ENCODE measurements at regions not wholly inside any gene's neighbourhood (a gene's known extent, or its start where the extent isn't known, plus 50 kb on each side); places are given as distances from the start of the nearest gene placed in this dataset.
"Not testable (repeated sequence)": the region's sequence is repeated elsewhere in the genome, so short reads cannot be mapped to it uniquely, and the experiment has no call there.

- Histone ChIP-seq H3K4ac (ENCODE audit: low read depth, low read length) (no peak overlapping the region), H3K9ac (ENCODE audit: low read length) (no peak overlapping the region), H2AK5ac (ENCODE audit: low read length) (no peak overlapping the region), H3K23ac (ENCODE audit: low read length) (no peak overlapping the region), H4K5ac (ENCODE audit: low read length) (no peak overlapping the region), H3K79me2 (ENCODE audit: control insufficient read depth, insufficient read depth, low read length) (no peaks in the 10 kb centered on the region), H3K36me3 (ENCODE audit: control insufficient read depth, insufficient read depth, low read length) (no peaks in the 10 kb centered on the region), H3K27ac (ENCODE audit: low read depth, low read length) (no peak overlapping the region), H3K27me3 (ENCODE audit: insufficient read depth, low read length, poor library complexity) (no peaks in the 10 kb centered on the region), H3K79me1 (ENCODE audit: low read length) (no peaks in the 10 kb centered on the region), H3K4me1 (ENCODE audit: control insufficient read depth, low read depth, low read length) (no peaks in the 10 kb centered on the region), H3K4me2 (ENCODE audit: low read length) (no peak overlapping the region), H3K4me3 (ENCODE audit: low read length) (no peak overlapping the region), H2BK5ac (ENCODE audit: low read length) (no peak overlapping the region), H3K56ac (ENCODE audit: low read length) (no peak overlapping the region), H2BK15ac (replicated peaks; ENCODE audit: low read depth) (no peak overlapping the region), H3K18ac (ENCODE audit: low read length) (no peak overlapping the region), H4K8ac (ENCODE audit: low read depth, low read length) (no peak overlapping the region), H2BK120ac (ENCODE audit: low read depth, low read length) (no peak overlapping the region)
- WGBS (ENCODE audit: extremely low coverage, insufficient coverage, low lambda C conversion rate), result no CpG with 5 or more reads among the region's 1 CpG
- DNase-seq, result no peak
Measured at GRCh38 chr10:28478646-28479045, 54.3 kb upstream of the WAC start.

DNA sequence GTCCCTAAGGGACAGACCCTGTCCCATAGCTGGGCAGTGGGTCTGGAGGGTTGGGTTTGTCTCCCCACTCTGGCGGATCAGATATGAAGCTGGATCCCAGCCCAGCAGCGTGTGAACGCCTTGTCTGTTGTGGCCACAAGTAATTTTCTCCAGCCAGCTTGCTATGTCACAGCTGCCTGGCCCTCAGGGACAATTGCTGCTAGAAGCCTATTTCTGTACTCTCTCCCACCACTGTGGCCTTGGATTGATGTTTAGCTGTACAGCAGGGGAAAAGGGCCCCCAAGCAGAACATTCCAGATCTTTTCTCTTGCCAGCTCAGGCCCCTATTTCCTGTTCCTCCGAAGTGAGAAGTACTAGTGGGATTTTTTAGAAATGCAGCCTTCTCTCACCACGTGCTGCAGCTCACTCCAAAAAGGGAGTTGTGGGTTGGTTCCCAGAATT, 53.5 kb upstream of the WAC start:
- no peak overlapping the region for H4K8ac ChIP-seq (ENCODE audit: low read depth, low read length)

GRCh38 chr10:28479927-28480627, 52.8 kb upstream of the WAC start:
- Histone ChIP-seq H3K4me2 (ENCODE audit: low read length) (no peak overlapping the region), H2BK5ac (ENCODE audit: low read length) (no peak overlapping the region)
- no CpG with 5 or more reads among the region's 4 CpGs for WGBS (ENCODE audit: extremely low coverage, insufficient coverage, low lambda C conversion rate)

More for the DNA sequence above, 53.5 kb upstream of the WAC start:
- H2BK5ac ChIP-seq (ENCODE audit: low read length), result no peak overlapping the region
- H2AK5ac ChIP-seq (ENCODE audit: low read length), result no peak overlapping the region
- H3K79me1 ChIP-seq (ENCODE audit: low read length), result no peaks in the 10 kb centered on the region
- H3K4me3 ChIP-seq (ENCODE audit: low read length), result no peak overlapping the region
- no peak overlapping the region for H4K5ac ChIP-seq (ENCODE audit: low read length)
- H2BK15ac ChIP-seq (replicated peaks; ENCODE audit: low read depth), result no peak overlapping the region
- H3K36me3 ChIP-seq (ENCODE audit: control insufficient read depth, insufficient read depth, low read length), result no peaks in the 10 kb centered on the region
- H2BK120ac ChIP-seq (ENCODE audit: low read depth, low read length), result no peak overlapping the region
- no peaks in the 10 kb centered on the region for H3K4me1 ChIP-seq (ENCODE audit: control insufficient read depth, low read depth, low read length)
- H3K18ac ChIP-seq (ENCODE audit: low read length), result no peak overlapping the region
- H3K56ac ChIP-seq (ENCODE audit: low read length), result no peak overlapping the region
- H3K27ac ChIP-seq (ENCODE audit: low read depth, low read length), result no peak overlapping the region
- no peak overlapping the region for H3K4ac ChIP-seq (ENCODE audit: low read depth, low read length)
- DNase-seq, result no peak
- H3K27me3 ChIP-seq (ENCODE audit: insufficient read depth, low read length, poor library complexity), result no peaks in the 10 kb centered on the region
- H3K4me2 ChIP-seq (ENCODE audit: low read length), result no peak overlapping the region
- no peak overlapping the region for H3K23ac ChIP-seq (ENCODE audit: low read length)
- no peak overlapping the region for H3K9ac ChIP-seq (ENCODE audit: low read length)
- no CpG with 5 or more reads among the region's 5 CpGs for WGBS (ENCODE audit: extremely low coverage, insufficient coverage, low lambda C conversion rate)
- H3K79me2 ChIP-seq (ENCODE audit: control insufficient read depth, insufficient read depth, low read length), result no peaks in the 10 kb centered on the region

GRCh38 chr10:28480628-28480965, 52.3 kb upstream of the WAC start:
- H3K36me3 ChIP-seq (ENCODE audit: control insufficient read depth, insufficient read depth, low read length), result no peaks in the 10 kb centered on the region
- H4K8ac ChIP-seq (ENCODE audit: low read depth, low read length), result no peak overlapping the region
- no peak overlapping the region for H3K56ac ChIP-seq (ENCODE audit: low read length)
- no peak overlapping the region for H3K23ac ChIP-seq (ENCODE audit: low read length)
- H3K27ac ChIP-seq (ENCODE audit: low read depth, low read length), result no peak overlapping the region
- H4K5ac ChIP-seq (ENCODE audit: low read length), result no peak overlapping the region
- no peak overlapping the region for H3K4me2 ChIP-seq (ENCODE audit: low read length)
- no peak overlapping the region for H2BK120ac ChIP-seq (ENCODE audit: low read depth, low read length)
- H3K9ac ChIP-seq (ENCODE audit: low read length), result no peak overlapping the region
- no peaks in the 10 kb centered on the region for H3K27me3 ChIP-seq (ENCODE audit: insufficient read depth, low read length, poor library complexity)
- H3K18ac ChIP-seq (ENCODE audit: low read length), result no peak overlapping the region
- no peak overlapping the region for H2BK5ac ChIP-seq (ENCODE audit: low read length)
- H3K4ac ChIP-seq (ENCODE audit: low read depth, low read length), result no peak overlapping the region
- H3K4me3 ChIP-seq (ENCODE audit: low read length), result no peak overlapping the region
- H3K79me2 ChIP-seq (ENCODE audit: control insufficient read depth, insufficient read depth, low read length), result no peaks in the 10 kb centered on the region
- H2AK5ac ChIP-seq (ENCODE audit: low read length), result no peak overlapping the region
- no peaks in the 10 kb centered on the region for H3K79me1 ChIP-seq (ENCODE audit: low read length)
- H3K4me1 ChIP-seq (ENCODE audit: control insufficient read depth, low read depth, low read length), result no peaks in the 10 kb centered on the region
- no peak for DNase-seq
- H2BK15ac ChIP-seq (replicated peaks; ENCODE audit: low read depth), result no peak overlapping the region
- no CpG with 5 or more reads among the region's 3 CpGs for WGBS (ENCODE audit: extremely low coverage, insufficient coverage, low lambda C conversion rate)

More at GRCh38 chr10:28479927-28480627, 52.8 kb upstream of the WAC start:
- Histone ChIP-seq H4K5ac (ENCODE audit: low read length) (no peak overlapping the region), H3K18ac (ENCODE audit: low read length) (no peak overlapping the region), H3K4me3 (ENCODE audit: low read length) (no peak overlapping the region), H3K79me1 (ENCODE audit: low read length) (no peaks in the 10 kb centered on the region), H3K27ac (ENCODE audit: low read depth, low read length) (no peak overlapping the region), H3K4ac (ENCODE audit: low read depth, low read length) (no peak overlapping the region), H3K36me3 (ENCODE audit: control insufficient read depth, insufficient read depth, low read length) (no peaks in the 10 kb centered on the region), H3K4me1 (ENCODE audit: control insufficient read depth, low read depth, low read length) (no peaks in the 10 kb centered on the region), H2BK15ac (replicated peaks; ENCODE audit: low read depth) (no peak overlapping the region), H3K23ac (ENCODE audit: low read length) (no peak overlapping the region), H3K9ac (ENCODE audit: low read length) (no peak overlapping the region), H3K79me2 (ENCODE audit: control insufficient read depth, insufficient read depth, low read length) (no peaks in the 10 kb centered on the region), H4K8ac (ENCODE audit: low read depth, low read length) (no peak overlapping the region), H3K56ac (ENCODE audit: low read length) (no peak overlapping the region), H2AK5ac (ENCODE audit: low read length) (no peak overlapping the region), H3K27me3 (ENCODE audit: insufficient read depth, low read length, poor library complexity) (no peaks in the 10 kb centered on the region), H2BK120ac (ENCODE audit: low read depth, low read length) (no peak overlapping the region)
- DNase-seq, result no peak

DNA sequence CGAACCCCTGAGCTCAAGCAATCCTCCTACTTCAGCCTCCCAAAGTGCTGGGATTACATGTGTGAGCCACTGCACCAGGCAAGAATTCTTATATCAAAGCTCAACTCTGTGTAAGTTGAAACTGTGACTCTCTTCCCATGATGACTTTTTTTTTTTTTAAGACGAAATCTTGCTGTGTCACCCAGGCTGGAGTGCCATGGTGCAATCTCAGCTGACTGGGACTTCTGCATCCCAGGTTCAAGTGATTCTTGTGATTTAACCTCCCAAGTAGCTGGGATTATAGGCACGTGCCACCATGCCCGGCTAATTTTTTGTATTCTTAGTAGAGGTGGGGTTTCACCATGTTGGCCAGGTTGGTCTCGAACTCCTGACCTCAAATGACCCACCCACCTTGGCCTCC, 51.6 kb upstream of the WAC start:
- H3K18ac ChIP-seq (ENCODE audit: low read length); H3K56ac ChIP-seq (ENCODE audit: low read length); H4K8ac ChIP-seq (ENCODE audit: low read depth, low read length); H2AK5ac ChIP-seq (ENCODE audit: low read length); H2BK5ac ChIP-seq (ENCODE audit: low read length); H3K4me1 ChIP-seq (ENCODE audit: control insufficient read depth, low read depth, low read length); H3K79me1 ChIP-seq (ENCODE audit: low read length); H3K79me2 ChIP-seq (ENCODE audit: control insufficient read depth, insufficient read depth, low read length); H3K27ac ChIP-seq (ENCODE audit: low read depth, low read length); H4K5ac ChIP-seq (ENCODE audit: low read length); H3K36me3 ChIP-seq (ENCODE audit: control insufficient read depth, insufficient read depth, low read length); H3K27me3 ChIP-seq (ENCODE audit: insufficient read depth, low read length, poor library complexity); H3K23ac ChIP-seq (ENCODE audit: low read length); H2BK15ac ChIP-seq (replicated peaks; ENCODE audit: low read depth); H2BK120ac ChIP-seq (ENCODE audit: low read depth, low read length); H3K9ac ChIP-seq (ENCODE audit: low read length); H3K4me3 ChIP-seq (ENCODE audit: low read length); H3K4ac ChIP-seq (ENCODE audit: low read depth, low read length); H3K4me2 ChIP-seq (ENCODE audit: low read length); DNase-seq: not testable (repeated sequence)
- WGBS (ENCODE audit: extremely low coverage, insufficient coverage, low lambda C conversion rate), result no CpG with 5 or more reads among the region's 5 CpGs

DNA sequence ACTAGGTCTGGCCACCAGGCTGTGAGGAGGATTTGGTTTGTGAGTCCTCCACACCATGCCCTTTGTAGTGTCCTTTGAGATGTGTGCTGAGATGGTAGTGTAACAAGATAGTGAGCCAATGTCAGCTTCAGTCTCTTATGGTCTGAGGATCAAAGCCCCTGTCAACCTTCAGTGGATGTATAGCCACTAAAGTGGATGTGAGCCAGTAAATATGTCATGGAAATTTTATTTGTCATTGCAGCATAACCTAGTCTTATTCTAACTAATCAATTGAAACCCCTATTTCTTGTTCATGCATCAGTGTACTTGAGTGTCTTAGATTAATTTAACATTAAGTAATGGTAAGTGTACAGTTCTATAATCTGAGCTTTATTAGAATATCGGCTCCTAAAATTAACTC, 51.0 kb upstream of the WAC start:
- Histone ChIP-seq H3K4me3 (ENCODE audit: low read length) (no peak overlapping the region), H3K4ac (ENCODE audit: low read depth, low read length) (no peak overlapping the region), H3K9ac (ENCODE audit: low read length) (no peak overlapping the region), H2BK120ac (ENCODE audit: low read depth, low read length) (no peak overlapping the region), H3K23ac (ENCODE audit: low read length) (no peak overlapping the region), H3K27ac (ENCODE audit: low read depth, low read length) (no peak overlapping the region), H3K27me3 (ENCODE audit: insufficient read depth, low read length, poor library complexity) (no peaks in the 10 kb centered on the region), H2BK15ac (replicated peaks; ENCODE audit: low read depth) (no peak overlapping the region), H4K5ac (ENCODE audit: low read length) (no peak overlapping the region), H3K18ac (ENCODE audit: low read length) (no peak overlapping the region), H3K79me1 (ENCODE audit: low read length) (no peaks in the 10 kb centered on the region), H3K79me2 (ENCODE audit: control insufficient read depth, insufficient read depth, low read length) (no peaks in the 10 kb centered on the region), H2BK5ac (ENCODE audit: low read length) (no peak overlapping the region), H3K56ac (ENCODE audit: low read length) (no peak overlapping the region), H3K4me1 (ENCODE audit: control insufficient read depth, low read depth, low read length) (no peaks in the 10 kb centered on the region), H3K4me2 (ENCODE audit: low read length) (no peak overlapping the region), H2AK5ac (ENCODE audit: low read length) (no peak overlapping the region), H3K36me3 (ENCODE audit: control insufficient read depth, insufficient read depth, low read length) (no peaks in the 10 kb centered on the region), H4K8ac (ENCODE audit: low read depth, low read length) (no peak overlapping the region)
- WGBS (ENCODE audit: extremely low coverage, insufficient coverage, low lambda C conversion rate), result no CpG with 5 or more reads among the region's 1 CpG
- DNase-seq, result no peak

All from mesendoderm (in vitro differentiated cells).